SK-N-SH (cell line): ENCODE measurements at regions not wholly inside any gene's neighbourhood (a gene's known extent, or its start where the extent isn't known, plus 50 kb on each side); places are given as distances from the start of the nearest gene placed in this dataset.

Experiments used
- ELF1 ChIP-seq: IDR thresholded peaks from 2 replicates; pipeline ENCODE4 v1.4.0; 2012
- EP300 ChIP-seq, 2 experiments: IDR thresholded peaks; 2 replicates each; pipeline versions ENCODE4 v1.4.0 to v1.6.1; 2012; ENCODE audit warnings: borderline replicate concordance in 1 of 2, low read depth in 1 of 2, low read length in 1 of 2
- FOXJ3 ChIP-seq: sonication (generic); formaldehyde crosslinking; IDR thresholded peaks from 2 replicates; pipeline ENCODE4 v1.5.1; 2020; ENCODE audit warnings: mild to moderate bottlenecking, missing genetic modification reagents
- JUND ChIP-seq: IDR thresholded peaks from 2 replicates; pipeline ENCODE4 v1.4.0; 2012
- RXRA ChIP-seq: IDR thresholded peaks from 2 replicates; pipeline ENCODE4 v1.4.0; 2012; ENCODE audit warnings: low read depth, mild to moderate bottlenecking, borderline replicate concordance
- TAF1 ChIP-seq: IDR thresholded peaks from 2 replicates; pipeline ENCODE4 v1.6.1; 2012; ENCODE audit warnings: low read depth, mild to moderate bottlenecking, low read length, moderate library complexity, borderline replicate concordance
- TF ChIP-seq, protein P1 (sequence below): fragments of 200-600 bp; sonication (generic); IDR thresholded peaks from 2 replicates; pipeline ENCODE4 v1.6.1; 2017; ENCODE audit warnings: antibody characterized with exemption, mild to moderate bottlenecking, moderate library complexity
- TF ChIP-seq, protein P2 (sequence below): fragments of 150-350 bp; IDR thresholded peaks from 2 replicates; pipeline ENCODE4 v1.6.1; 2017; ENCODE audit warnings: antibody characterized with exemption, low read length, low read depth, borderline replicate concordance

DNA sequence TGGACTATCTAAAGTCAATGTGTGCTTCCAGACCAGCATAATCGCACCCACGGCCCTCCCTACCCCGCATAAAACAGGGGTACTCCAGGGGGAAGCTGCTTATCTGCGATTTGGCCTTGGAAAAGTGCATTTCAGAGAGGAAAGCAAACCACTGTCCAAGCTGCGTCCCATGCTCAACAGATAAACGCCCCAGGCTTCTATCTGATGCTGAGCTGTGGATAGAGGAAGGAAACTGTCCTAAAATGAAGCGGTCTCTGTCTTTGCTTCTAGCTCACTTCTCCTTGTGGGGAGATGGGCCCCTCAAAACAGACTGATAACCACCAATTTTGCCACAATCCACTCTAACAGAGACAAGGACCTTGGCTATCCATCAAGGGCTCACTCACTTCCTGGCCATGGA lies 160.5 kb upstream of the TNRC6C start:
- TF ChIP-seq TAF1 (no peak), RXRA (no peak), EP300 (IDR thresholded peaks at IDR 0.05; ENCODE audit: borderline replicate concordance in 1 of 2, low read depth in 1 of 2, low read length in 1 of 2) (no peak), JUND (no peak), FOXJ3 (no peak), ELF1 (no peak)
- TF ChIP-seq, protein P1, sequence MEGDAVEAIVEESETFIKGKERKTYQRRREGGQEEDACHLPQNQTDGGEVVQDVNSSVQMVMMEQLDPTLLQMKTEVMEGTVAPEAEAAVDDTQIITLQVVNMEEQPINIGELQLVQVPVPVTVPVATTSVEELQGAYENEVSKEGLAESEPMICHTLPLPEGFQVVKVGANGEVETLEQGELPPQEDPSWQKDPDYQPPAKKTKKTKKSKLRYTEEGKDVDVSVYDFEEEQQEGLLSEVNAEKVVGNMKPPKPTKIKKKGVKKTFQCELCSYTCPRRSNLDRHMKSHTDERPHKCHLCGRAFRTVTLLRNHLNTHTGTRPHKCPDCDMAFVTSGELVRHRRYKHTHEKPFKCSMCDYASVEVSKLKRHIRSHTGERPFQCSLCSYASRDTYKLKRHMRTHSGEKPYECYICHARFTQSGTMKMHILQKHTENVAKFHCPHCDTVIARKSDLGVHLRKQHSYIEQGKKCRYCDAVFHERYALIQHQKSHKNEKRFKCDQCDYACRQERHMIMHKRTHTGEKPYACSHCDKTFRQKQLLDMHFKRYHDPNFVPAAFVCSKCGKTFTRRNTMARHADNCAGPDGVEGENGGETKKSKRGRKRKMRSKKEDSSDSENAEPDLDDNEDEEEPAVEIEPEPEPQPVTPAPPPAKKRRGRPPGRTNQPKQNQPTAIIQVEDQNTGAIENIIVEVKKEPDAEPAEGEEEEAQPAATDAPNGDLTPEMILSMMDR, result no peak
- TF ChIP-seq, protein P2, sequence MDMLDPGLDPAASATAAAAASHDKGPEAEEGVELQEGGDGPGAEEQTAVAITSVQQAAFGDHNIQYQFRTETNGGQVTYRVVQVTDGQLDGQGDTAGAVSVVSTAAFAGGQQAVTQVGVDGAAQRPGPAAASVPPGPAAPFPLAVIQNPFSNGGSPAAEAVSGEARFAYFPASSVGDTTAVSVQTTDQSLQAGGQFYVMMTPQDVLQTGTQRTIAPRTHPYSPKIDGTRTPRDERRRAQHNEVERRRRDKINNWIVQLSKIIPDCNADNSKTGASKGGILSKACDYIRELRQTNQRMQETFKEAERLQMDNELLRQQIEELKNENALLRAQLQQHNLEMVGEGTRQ, result no peak
